GM18505 (cell line): ENCODE measurements at regions not wholly inside any gene's neighbourhood (a gene's known extent, or its start where the extent isn't known, plus 50 kb on each side); places are given as distances from the start of the nearest gene placed in this dataset.
"Not testable (repeated sequence)": the region's sequence is repeated elsewhere in the genome, so short reads cannot be mapped to it uniquely, and the experiment has no call there.

Experiments
- ATAC-seq: cut with Tn5 transposase; IDR thresholded peaks from one replicate; pipeline ENCODE4 v1.9.1; 2021; ENCODE audit not compliant: unreplicated experiment
- POLR2A ChIP-seq: IDR thresholded peaks from 4 replicates; pipeline ENCODE4 v1.6.1; 2011; ENCODE audit warnings: borderline replicate concordance; ENCODE audit not compliant: insufficient read depth, insufficient read length; ENCODE audit errors: extremely low read depth

GRCh38 chr20:39967806-39968205 lies 721.2 kb downstream of the MAFB start:
- TF ChIP-seq POLR2A, result no peak
- no peak for ATAC-seq

- no peak for TF ChIP-seq POLR2A
Observed at GRCh38 chr20:39961637-39962244, 727.3 kb downstream of the MAFB start.

GRCh38 chr20:39960522-39961428 lies 728.3 kb downstream of the MAFB start:
- ATAC-seq, result no peak
- TF ChIP-seq POLR2A, result no peak

More at GRCh38 chr20:39961637-39962244, 727.3 kb downstream of the MAFB start:
- no peak for ATAC-seq

- not testable (repeated sequence) for ATAC-seq
Observed at GRCh38 chr20:39957911-39958310, 731.1 kb downstream of the MAFB start.

GRCh38 chr20:39954621-39955020 lies 734.4 kb downstream of the MAFB start:
- ATAC-seq, result no peak
- TF ChIP-seq POLR2A, result no peak

- no peak for ATAC-seq
- TF ChIP-seq POLR2A, result no peak
Observed at GRCh38 chr20:39946931-39947330, 742.1 kb downstream of the MAFB start.

GRCh38 chr20:39946053-39946810 lies 742.8 kb downstream of the MAFB start:
- no peak for TF ChIP-seq POLR2A
- ATAC-seq, result no peak

- no peak for ATAC-seq
- no peak for TF ChIP-seq POLR2A
Observed at GRCh38 chr20:39944861-39945260, 744.2 kb downstream of the MAFB start.

- no peak for TF ChIP-seq POLR2A
- no peak for ATAC-seq
Observed at GRCh38 chr20:39943336-39943735, 745.7 kb downstream of the MAFB start.

- no peak for TF ChIP-seq POLR2A
- ATAC-seq, result no peak
Observed at GRCh38 chr20:39941245-39941644, 747.8 kb downstream of the MAFB start.

- no peak for ATAC-seq
- TF ChIP-seq POLR2A, result no peak
Observed at GRCh38 chr20:39939241-39939865, 749.7 kb downstream of the MAFB start.

- no peak for TF ChIP-seq POLR2A
- ATAC-seq, result no peak
Observed at GRCh38 chr20:39936401-39936800, 752.6 kb downstream of the MAFB start.

- no peak for TF ChIP-seq POLR2A
- no peak for ATAC-seq
Observed at GRCh38 chr20:39935901-39936300, 753.1 kb downstream of the MAFB start.
